GM10248 (cell line): ENCODE measurements at regions not wholly inside any gene's neighbourhood (a gene's known extent, or its start where the extent isn't known, plus 50 kb on each side); places are given as distances from the start of the nearest gene placed in this dataset.
"Not testable (repeated sequence)": the region's sequence is repeated elsewhere in the genome, so short reads cannot be mapped to it uniquely, and the experiment has no call there.

Experiments
- CTCF ChIA-PET: fragments of 300-600 bp; sonication (Branson Sonifier 250); formaldehyde crosslinking; extraction: SDS; loops from one replicate; lab custom pipeline; 2021; ENCODE audit warnings: antibody characterized with exemption; lab: Yijun Ruan, JAX
- POLR2A ChIA-PET: fragments of 350-650 bp; sonication (Branson Sonifier 250); formaldehyde crosslinking; extraction: SDS; loops from one replicate; lab custom pipeline; 2020; ENCODE audit warnings: antibody characterized with exemption; lab: Yijun Ruan, JAX
- DNase-seq: peaks from one replicate; pipeline ENCODE4 v3.0.0; 2012; ENCODE audit errors: extremely low spot score
- TF ChIP-seq, protein P1 (sequence below): IDR thresholded peaks from 2 replicates; pipeline ENCODE4 v1.5.1; 2012; ENCODE audit warnings: mild to moderate bottlenecking, low read depth; ENCODE audit errors: extremely low read depth, missing control alignments, control extremely low read depth

DNA sequence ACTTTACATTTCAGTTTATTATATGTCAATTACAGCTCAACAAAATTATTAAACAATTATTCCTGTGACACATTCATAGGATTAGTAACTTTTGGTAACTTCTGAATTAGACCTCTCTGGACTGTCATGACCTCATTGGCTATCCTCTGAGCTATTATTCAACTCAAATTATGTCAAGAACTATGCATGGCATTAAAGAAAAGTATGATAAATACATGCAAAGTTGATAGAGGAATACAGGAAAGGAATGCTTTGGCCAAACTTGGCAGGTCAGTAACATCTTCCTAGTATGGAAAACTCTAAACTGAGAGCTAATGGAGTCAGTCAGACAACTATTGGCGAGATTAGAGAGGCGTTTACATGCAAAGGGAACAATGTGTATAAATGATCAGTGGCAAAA lies 158.4 kb downstream of the DUSP10 start:
- TF ChIP-seq, protein P1, sequence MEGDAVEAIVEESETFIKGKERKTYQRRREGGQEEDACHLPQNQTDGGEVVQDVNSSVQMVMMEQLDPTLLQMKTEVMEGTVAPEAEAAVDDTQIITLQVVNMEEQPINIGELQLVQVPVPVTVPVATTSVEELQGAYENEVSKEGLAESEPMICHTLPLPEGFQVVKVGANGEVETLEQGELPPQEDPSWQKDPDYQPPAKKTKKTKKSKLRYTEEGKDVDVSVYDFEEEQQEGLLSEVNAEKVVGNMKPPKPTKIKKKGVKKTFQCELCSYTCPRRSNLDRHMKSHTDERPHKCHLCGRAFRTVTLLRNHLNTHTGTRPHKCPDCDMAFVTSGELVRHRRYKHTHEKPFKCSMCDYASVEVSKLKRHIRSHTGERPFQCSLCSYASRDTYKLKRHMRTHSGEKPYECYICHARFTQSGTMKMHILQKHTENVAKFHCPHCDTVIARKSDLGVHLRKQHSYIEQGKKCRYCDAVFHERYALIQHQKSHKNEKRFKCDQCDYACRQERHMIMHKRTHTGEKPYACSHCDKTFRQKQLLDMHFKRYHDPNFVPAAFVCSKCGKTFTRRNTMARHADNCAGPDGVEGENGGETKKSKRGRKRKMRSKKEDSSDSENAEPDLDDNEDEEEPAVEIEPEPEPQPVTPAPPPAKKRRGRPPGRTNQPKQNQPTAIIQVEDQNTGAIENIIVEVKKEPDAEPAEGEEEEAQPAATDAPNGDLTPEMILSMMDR = no peak
- DNase-seq = no peak
- ChIA-PET POLR2A (no interaction called here), CTCF (interaction anchor here (1.1 kb wide), 1 partner anchor 12 kb away, joined by 6 read pairs; no protein-coding TSS in a partner anchor)

DNA sequence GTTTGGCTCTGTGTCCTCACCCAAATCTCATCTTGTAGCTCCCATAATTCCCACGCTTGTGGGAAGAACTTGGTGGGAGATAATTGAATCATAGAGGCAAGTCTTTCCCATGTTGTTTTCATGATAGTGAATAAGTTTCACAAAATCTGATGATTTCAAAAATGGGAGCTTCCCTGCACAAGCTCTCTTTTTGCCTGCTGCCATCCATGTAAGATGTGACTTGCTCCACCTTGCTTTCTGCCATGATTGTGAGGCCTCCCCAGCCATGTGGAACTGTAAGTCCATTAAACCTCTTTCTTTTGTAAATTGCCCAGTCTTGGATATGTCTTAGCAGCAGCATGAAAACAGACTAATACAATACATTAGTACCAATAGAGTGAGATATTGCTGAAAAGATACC lies 154.9 kb downstream of the DUSP10 start:
- CTCF ChIA-PET = interaction anchor here (0.9 to 1.3 kb wide), 2 partner anchors 13 to 15 kb away, joined by 3 read pairs; no protein-coding TSS in a partner anchor
- POLR2A ChIA-PET, DNase-seq: not testable (repeated sequence)

DNA sequence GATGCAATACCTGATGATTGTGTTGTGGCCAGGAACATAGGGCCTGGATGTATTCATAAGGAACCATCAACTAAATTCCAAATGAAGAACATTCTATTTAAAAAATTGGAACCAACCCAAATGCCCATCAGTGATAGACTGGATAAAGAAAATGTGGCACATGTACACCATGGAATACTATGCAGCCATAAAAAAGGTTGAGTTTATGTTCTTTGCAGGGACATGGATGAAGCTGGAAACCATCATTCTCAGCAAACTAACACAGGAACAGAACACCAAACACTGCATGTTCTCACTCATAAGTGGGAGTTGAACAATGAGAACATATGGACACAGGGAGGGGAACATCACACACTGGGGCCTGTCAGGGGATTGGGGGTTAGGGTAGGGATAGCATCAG lies 150.6 kb downstream of the DUSP10 start:
- CTCF ChIA-PET, POLR2A ChIA-PET: not testable (repeated sequence)

DNA sequence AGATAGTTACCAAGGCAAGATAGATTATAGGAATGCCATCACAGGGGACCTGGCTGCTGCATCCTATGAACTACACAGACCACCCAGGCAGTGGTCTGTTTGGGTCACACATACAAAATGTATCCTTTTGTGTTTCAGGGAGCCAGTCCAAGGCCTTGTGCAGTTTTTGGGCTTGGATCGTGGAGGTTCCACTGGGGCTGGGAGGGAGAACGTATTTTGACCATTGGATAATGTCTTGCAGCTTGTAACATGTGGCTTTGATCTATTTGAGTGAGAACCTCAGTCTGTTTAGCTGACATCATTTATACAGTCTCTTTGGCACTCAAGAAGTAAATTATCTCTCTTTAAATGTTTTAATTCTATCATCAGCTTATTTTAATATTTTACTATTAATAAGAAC lies 147.3 kb downstream of the DUSP10 start:
- TF ChIP-seq, protein P1 = no peak
- ChIA-PET CTCF (interaction anchor here (1.7 to 1.8 kb wide), 2 partner anchors 11 to 21 kb away, joined by 4 to 6 read pairs; no protein-coding TSS in a partner anchor), POLR2A (no interaction called here)
- DNase-seq = no peak

More for the DNA sequence above, 150.6 kb downstream of the DUSP10 start:
- DNase-seq = not testable (repeated sequence)

DNA sequence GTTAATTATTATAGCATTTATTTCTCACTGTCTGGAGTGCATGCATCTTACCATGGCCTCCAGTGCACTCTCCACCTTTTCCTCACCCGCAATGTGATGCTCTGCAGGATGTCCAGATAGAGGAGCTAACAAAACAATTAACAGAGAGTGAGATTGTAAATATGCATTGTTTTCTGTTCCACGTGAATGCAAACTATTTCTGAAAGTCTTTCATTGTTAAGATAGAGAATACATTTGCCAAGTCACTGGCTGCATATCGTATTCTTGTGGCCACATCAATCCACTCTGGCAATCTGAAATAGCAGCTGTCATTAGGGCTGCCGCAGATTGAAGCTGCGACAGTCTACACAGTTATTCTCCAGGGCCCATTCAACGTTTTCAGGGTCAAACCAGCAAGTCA lies 143.8 kb downstream of the DUSP10 start:
- ChIA-PET CTCF (interaction anchor here (0.7 kb wide), 1 partner anchor 21 kb away, joined by 3 read pairs; no protein-coding TSS in a partner anchor), POLR2A (no interaction called here)
- DNase-seq = no peak
- TF ChIP-seq, protein P1 = no peak

DNA sequence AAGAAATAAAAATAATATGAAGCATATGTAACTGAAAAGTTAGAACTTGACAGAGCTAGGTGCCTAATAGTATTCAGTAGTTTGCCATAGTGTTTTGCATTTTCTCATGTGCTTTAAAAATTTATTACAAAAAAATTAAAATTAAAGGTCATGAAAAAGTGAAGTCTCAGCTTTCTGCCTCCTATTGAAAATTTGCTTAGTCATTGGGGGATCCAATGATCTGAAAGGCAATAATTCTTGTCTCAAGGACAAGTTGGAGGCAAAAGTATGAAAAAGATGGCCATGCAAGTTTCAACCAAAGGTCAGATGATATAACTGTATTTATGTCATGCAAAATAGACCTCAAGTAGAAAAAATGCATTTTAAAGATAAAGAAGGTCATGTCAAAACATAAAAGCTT lies 140.7 kb downstream of the DUSP10 start:
- CTCF ChIA-PET = interaction anchor here (1.1 to 1.8 kb wide), 5 partner anchors 8 to 77 kb away, joined by 3 to 4 read pairs (median 4); no protein-coding TSS in a partner anchor
- TF ChIP-seq, protein P1 = no peak
- DNase-seq = no peak
- POLR2A ChIA-PET = no interaction called here

DNA sequence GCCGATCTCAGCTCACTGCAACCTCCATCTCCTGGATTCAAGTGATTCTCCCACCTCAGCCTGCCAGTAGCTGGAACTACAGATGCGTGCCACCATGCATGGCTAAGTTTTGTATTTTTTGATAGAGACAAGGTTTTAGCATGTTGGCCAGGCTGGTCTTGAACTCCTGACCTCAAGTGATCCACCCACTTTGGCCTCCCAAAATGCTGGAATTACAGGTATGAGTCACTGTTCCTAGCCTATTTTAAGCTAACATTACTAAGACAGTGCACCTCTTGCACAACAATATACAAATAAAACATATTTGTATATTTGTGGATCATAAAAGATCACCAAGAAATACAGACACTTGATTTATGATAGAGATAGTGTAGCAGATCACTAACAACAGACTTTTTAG lies 139.1 kb downstream of the DUSP10 start:
- TF ChIP-seq, protein P1 = no peak
- ChIA-PET CTCF (interaction anchor here (0.7 to 1.4 kb wide), 5 partner anchors 8 to 413 kb away, joined by 3 to 4 read pairs (median 3); no protein-coding TSS in a partner anchor), POLR2A (no interaction called here)
- no peak for DNase-seq

DNA sequence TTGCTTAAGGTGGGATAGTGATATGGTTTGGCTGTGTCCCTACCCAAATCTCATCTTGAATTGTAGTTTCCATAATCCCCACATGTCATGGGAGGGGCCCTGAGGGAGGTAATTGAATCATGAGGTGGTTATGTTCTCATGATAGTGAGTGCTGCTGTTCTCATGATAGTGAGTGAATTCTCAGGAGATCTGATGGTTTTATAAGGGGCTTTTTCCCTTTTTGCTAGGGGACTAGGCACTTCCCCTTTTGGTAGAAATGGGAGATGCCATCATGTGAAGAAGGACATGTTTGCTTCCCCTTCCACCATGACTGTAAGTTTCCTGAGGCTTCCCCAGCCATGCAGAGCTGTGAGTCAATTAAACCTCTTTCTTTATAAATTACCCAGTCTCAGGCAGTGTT lies 137.5 kb downstream of the DUSP10 start:
- DNase-seq, CTCF ChIA-PET, POLR2A ChIA-PET: not testable (repeated sequence)
